GM18858 (cell line): ENCODE measurements at regions not wholly inside any gene's neighbourhood (a gene's known extent, or its start where the extent isn't known, plus 50 kb on each side); places are given as distances from the start of the nearest gene placed in this dataset.
A peak's percentile ranks its signal among the peaks of the same experiment; 100 is the strongest.
"Not testable (repeated sequence)": the region's sequence is repeated elsewhere in the genome, so short reads cannot be mapped to it uniquely, and the experiment has no call there.

ENCODE experiments used
- ATAC-seq: cut with Tn5 transposase; IDR thresholded peaks from one replicate; pipeline ENCODE4 v1.9.1; 2021; ENCODE audit not compliant: unreplicated experiment

- no peak for ATAC-seq
Observed at GRCh38 chr6:78770765-78771164, 96.6 kb upstream of the IRAK1BP1 start.

GRCh38 chr6:78771586-78771985 is 95.8 kb upstream of the IRAK1BP1 start:
- no peak for ATAC-seq

- ATAC-seq, result no peak
Observed at GRCh38 chr6:78781001-78781400, 86.3 kb upstream of the IRAK1BP1 start.

GRCh38 chr6:78783366-78783765 is 84.0 kb upstream of the IRAK1BP1 start:
- not testable (repeated sequence) for ATAC-seq

- no peak for ATAC-seq
Observed at GRCh38 chr6:78797270-78797669, 70.1 kb upstream of the IRAK1BP1 start.

- ATAC-seq, result no peak
Observed at GRCh38 chr6:78799682-78800081, 67.7 kb upstream of the IRAK1BP1 start.

GRCh38 chr6:78806792-78807191 is 60.6 kb upstream of the IRAK1BP1 start:
- ATAC-seq, result not testable (repeated sequence)

GRCh38 chr6:78807655-78808355 is 59.5 kb upstream of the IRAK1BP1 start:
- ATAC-seq, result not testable (repeated sequence)

- ATAC-seq, result no peak
Observed at GRCh38 chr6:78808356-78808891, 58.9 kb upstream of the IRAK1BP1 start.

GRCh38 chr6:78808933-78809332 is 58.4 kb upstream of the IRAK1BP1 start:
- no peak for ATAC-seq

GRCh38 chr6:78810146-78810545 is 57.2 kb upstream of the IRAK1BP1 start:
- ATAC-seq, result peak; percentile 59

GRCh38 chr6:78810698-78811097 is 56.7 kb upstream of the IRAK1BP1 start:
- ATAC-seq, result no peak
